ENCODE measurements at regions not wholly inside any gene's neighbourhood (a gene's known extent, or its start where the extent isn't known, plus 50 kb on each side); places are given as distances from the start of the nearest gene placed in this dataset.

GRCh38 chr1:64363616-64364015, 106.3 kb upstream of the CACHD1 start:
- Histone ChIP-seq H3K9me1 (ENCODE audit: control insufficient read depth, insufficient read depth, low read length) (no peaks in the 10 kb centered on the region), H3K9ac (ENCODE audit: insufficient read depth in 1 of 2, low read depth in 2 of 2, low read length in 2 of 2) (no peak overlapping the region), H3K9me3 (replicated peaks; ENCODE audit: control insufficient read depth, insufficient read depth, low read depth, low read length) (no peaks in the 10 kb centered on the region), H3K4me3 (no peak overlapping the region), H3K4me1 (replicated peaks in 1 of 2; ENCODE audit: control insufficient read depth in 2 of 2, insufficient read depth in 2 of 2, low read length in 2 of 2) (no peaks in the 10 kb centered on the region), H3K4me2 (ENCODE audit: insufficient read depth, low read length) (no peak overlapping the region), H3K36me3 (ENCODE audit: control insufficient read depth, insufficient read depth, low read length) (no peaks in the 10 kb centered on the region), H3K27ac (ENCODE audit: extremely low read depth, low read depth, low read length) (no peak overlapping the region), H4K20me1 (replicated peaks; ENCODE audit: control insufficient read depth, insufficient read depth, low read length) (no peaks in the 10 kb centered on the region), H2AFZ (ENCODE audit: low read depth, low read length) (no peak overlapping the region), H3K79me2 (ENCODE audit: control insufficient read depth, insufficient read depth, low read length) (no peaks in the 10 kb centered on the region), H3K27me3 (ENCODE audit: control insufficient read depth in 2 of 2, insufficient read depth in 2 of 2, low read length in 2 of 2) (no peaks in the 10 kb centered on the region; a peak in 1 of 5 replicates)
- ChIA-PET CTCF (ENCODE audit: low intra/inter-chr PET ratio) (no interaction called here), POLR2A (no interaction called here)
- DNase-seq (ENCODE audit: extremely low read depth in 1 of 4, low spot score in 3 of 4) (no peak), FAIRE-seq (no peak), ATAC-seq (no peak)
- BruUV-seq (replicated peaks) = no TSS peak
- intact Hi-C loops (cut with micrococcal nuclease) (no loop called here), in situ Hi-C loops (cut with MboI) (no loop called here)
- TF ChIP-seq SP1 (CRISPR knock-in tag; IDR thresholded peaks at IDR 0.05) (no peak), ZNF707 (CRISPR knock-in tag; conservative IDR thresholded peaks at IDR 0.05) (no peak), EGR1 (conservative IDR thresholded peaks at IDR 0.05) (no peak)
- TF ChIP-seq, protein P1, sequence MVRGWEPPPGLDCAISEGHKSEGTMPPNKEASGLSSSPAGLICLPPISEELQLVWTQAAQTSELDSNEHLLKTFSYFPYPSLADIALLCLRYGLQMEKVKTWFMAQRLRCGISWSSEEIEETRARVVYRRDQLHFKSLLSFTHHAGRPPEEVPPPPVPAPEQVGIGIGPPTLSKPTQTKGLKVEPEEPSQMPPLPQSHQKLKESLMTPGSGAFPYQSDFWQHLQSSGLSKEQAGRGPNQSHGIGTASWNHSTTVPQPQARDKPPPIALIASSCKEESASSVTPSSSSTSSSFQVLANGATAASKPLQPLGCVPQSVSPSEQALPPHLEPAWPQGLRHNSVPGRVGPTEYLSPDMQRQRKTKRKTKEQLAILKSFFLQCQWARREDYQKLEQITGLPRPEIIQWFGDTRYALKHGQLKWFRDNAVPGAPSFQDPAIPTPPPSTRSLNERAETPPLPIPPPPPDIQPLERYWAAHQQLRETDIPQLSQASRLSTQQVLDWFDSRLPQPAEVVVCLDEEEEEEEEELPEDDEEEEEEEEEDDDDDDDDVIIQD (CRISPR knock-in tag; IDR thresholded peaks at IDR 0.05) = no peak

GRCh38 chr1:64366821-64367220, 103.1 kb upstream of the CACHD1 start:
- no peaks in the 10 kb centered on the region; a peak in 1 of 5 replicates for H3K27me3 ChIP-seq (ENCODE audit: control insufficient read depth in 2 of 2, insufficient read depth in 2 of 2, low read length in 2 of 2)
- no peak overlapping the region for H3K4me3 ChIP-seq
- no peaks in the 10 kb centered on the region for H4K20me1 ChIP-seq (replicated peaks; ENCODE audit: control insufficient read depth, insufficient read depth, low read length)
- intact Hi-C loops (cut with micrococcal nuclease) = no loop called here
- no peaks in the 10 kb centered on the region for H3K9me3 ChIP-seq (replicated peaks; ENCODE audit: control insufficient read depth, insufficient read depth, low read depth, low read length)
- H3K79me2 ChIP-seq (ENCODE audit: control insufficient read depth, insufficient read depth, low read length) = no peaks in the 10 kb centered on the region
- no peaks in the 10 kb centered on the region for H3K4me1 ChIP-seq (replicated peaks in 1 of 2; ENCODE audit: control insufficient read depth in 2 of 2, insufficient read depth in 2 of 2, low read length in 2 of 2)
- no peaks in the 10 kb centered on the region for H3K9me1 ChIP-seq (ENCODE audit: control insufficient read depth, insufficient read depth, low read length)
- H3K27ac ChIP-seq (ENCODE audit: extremely low read depth, low read depth, low read length) = no peak overlapping the region
- TF ChIP-seq HDAC1 (IDR thresholded peaks at IDR 0.05) = no peak
- TF ChIP-seq CBFA2T2 (conservative IDR thresholded peaks at IDR 0.05) = no peak
- TF ChIP-seq SETDB1 (IDR thresholded peaks at IDR 0.05; ENCODE audit: low read length) = no peak
- no peak for TF ChIP-seq MIER1 (IDR thresholded peaks at IDR 0.05; ENCODE audit: low read depth)
- TF ChIP-seq ZNF23 (CRISPR knock-in tag; IDR thresholded peaks at IDR 0.05) = no peak
- no peak for TF ChIP-seq ZNF444 (CRISPR knock-in tag; IDR thresholded peaks at IDR 0.05)
- no peaks in the 10 kb centered on the region for H3K36me3 ChIP-seq (ENCODE audit: control insufficient read depth, insufficient read depth, low read length)
- in situ Hi-C loops (cut with MboI) = no loop called here
- DNase-seq (ENCODE audit: extremely low read depth in 1 of 4, low spot score in 3 of 4) (no peak), ATAC-seq (no peak), FAIRE-seq (no peak)
- H3K4me2 ChIP-seq (ENCODE audit: insufficient read depth, low read length) = no peak overlapping the region
- POLR2A ChIA-PET = no interaction called here
- WGBS (ENCODE audit: insufficient coverage, low coverage, missing lambda C conversion rate) = 5% methylated on average over 1 of the region's 2 CpGs
- CTCF ChIA-PET (ENCODE audit: low intra/inter-chr PET ratio) = no interaction called here
- BruUV-seq (replicated peaks) = no TSS peak
- no peak overlapping the region for H2AFZ ChIP-seq (ENCODE audit: low read depth, low read length)
- H3K9ac ChIP-seq (ENCODE audit: insufficient read depth in 1 of 2, low read depth in 2 of 2, low read length in 2 of 2) = no peak overlapping the region

Data from K562 (cell line).